ENCODE measurements at regions not wholly inside any gene's neighbourhood (a gene's known extent, or its start where the extent isn't known, plus 50 kb on each side); places are given as distances from the start of the nearest gene placed in this dataset.
"Not testable (repeated sequence)": the region's sequence is repeated elsewhere in the genome, so short reads cannot be mapped to it uniquely, and the experiment has no call there.

DNA sequence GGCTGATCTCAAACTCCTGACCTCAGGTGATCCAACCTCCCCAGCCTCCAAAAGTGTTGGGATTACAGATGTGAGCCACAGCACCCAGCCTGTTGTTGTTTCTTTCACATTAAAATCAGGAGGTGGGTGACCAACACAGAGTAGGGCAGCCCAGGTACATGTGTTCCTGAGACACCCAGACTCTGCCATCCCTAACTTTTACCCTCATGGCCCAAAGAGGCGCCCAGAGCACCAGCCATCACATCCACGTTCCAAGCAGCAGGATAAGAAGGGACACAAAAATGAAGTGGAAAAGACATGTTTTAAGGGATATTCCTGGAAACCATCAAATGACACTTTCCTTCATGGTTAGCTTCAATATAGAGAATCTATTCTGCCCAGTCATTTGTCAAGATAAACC lies 159.6 kb upstream of the KLF6 start:
- DNase-seq: no peak

DNA sequence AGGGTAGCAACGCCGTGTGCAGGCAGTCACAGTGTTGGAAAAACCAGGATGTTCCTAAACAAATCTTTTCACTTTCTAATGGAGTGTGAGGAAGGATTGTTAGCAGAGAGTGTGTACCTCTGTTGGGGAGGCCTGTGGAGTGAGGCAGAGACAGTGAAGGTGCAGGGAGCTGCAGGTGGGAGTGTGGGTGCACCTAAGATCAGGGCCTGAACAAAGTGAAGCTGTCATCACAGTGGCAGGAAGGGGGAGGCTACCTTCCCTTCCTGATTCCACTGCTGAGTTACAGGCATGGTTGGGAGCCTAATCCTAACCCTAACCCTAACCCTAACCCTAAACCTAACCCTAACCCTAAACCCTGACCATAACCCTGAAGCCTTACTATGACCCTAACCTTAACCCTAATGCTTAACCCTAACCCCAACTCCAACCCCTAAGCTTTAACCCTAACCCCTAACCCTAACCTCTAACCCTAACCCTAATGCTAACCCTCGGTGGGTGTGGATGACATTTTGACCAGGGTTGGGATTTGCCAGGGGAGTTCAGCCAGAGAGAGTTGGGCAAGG lies 158.8 kb upstream of the KLF6 start:
- peak in 1 of 5 experiments; percentile 53 for DNase-seq

DNA sequence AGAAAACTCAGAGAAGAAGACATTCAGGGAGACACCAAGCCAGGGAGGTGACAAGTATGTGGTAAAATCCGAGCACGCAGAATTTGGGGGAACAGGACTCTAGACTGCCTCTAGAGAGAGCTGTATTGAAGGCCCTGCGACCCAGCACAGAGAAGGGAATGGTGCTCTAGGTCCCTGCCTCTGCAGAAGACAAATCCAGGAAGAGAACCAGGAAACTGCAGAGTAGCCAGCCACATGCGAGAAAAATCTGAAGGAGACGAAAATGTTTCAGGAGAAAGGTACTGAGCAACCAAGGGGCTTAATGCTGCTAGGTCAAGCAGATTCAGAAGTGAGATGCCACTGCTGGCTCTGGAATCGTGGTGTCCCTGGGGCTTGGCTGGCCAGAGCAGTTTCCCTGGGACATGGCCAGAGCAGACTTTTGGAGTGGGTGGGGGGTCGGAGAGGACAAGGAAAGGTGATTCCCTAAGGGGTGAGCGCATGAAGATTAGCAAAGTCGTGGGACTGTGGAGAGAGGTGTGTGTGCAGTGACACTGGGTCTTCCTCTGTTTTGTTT lies 158.0 kb upstream of the KLF6 start:
- no peak for DNase-seq

GRCh38 chr10:3941676-3942075 lies 156.7 kb upstream of the KLF6 start:
- no peak for DNase-seq

DNA sequence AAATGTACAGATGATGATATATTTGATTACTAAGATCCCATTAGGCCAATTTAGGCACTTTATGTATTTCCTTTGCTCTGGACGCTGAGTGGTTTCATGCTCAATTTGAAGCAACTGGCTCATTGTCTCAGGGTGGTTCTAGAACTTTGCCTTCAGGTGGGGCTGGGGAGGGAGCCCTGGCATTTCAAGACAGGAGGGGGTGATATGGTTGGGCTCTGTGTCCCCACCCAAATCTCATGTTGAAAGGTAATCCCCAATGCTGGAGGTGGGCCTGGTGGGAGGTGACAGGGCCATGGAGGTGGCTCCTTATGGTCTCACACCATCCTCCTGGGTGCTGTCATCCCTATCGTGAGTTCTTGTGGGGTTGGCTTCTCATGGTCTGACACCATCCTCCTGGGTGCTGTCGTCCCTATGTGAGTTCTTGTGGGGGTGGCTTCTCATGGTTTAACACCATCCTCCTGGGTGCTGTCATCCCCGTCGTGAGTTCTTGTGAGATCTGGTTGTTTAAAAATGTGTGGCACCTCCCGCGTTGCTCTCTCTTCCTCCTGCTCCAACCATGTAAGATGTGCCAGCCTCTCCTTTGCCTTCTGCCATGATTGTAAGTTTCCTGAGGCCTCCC lies 151.5 kb upstream of the KLF6 start:
- DNase-seq: no peak

DNA sequence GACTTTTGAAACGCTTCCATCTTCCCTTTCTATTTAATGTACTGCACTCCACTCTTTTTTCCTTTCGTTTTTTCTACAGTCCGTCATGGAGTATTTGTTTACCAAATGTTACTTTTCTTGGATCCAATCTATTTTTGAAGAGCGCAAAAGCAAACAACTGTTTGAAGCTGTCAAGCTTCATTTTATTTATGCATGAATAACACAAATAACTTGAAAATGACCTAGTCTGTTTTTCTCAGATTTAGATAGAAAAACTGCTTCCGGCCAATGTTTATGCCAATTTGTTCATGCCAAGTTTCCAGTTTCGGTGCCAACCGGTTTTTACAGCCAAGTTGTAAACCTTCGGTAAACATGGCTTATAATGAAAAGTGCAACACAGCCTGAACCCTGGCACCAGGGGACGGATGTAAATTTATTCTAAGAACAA lies 150.9 kb upstream of the KLF6 start:
- no peak for DNase-seq

- DNase-seq: peak in 4 of 5 experiments; percentile 8 to 94 (median 63)
Observed at GRCh38 chr10:3935141-3935540, 150.1 kb upstream of the KLF6 start.

DNA sequence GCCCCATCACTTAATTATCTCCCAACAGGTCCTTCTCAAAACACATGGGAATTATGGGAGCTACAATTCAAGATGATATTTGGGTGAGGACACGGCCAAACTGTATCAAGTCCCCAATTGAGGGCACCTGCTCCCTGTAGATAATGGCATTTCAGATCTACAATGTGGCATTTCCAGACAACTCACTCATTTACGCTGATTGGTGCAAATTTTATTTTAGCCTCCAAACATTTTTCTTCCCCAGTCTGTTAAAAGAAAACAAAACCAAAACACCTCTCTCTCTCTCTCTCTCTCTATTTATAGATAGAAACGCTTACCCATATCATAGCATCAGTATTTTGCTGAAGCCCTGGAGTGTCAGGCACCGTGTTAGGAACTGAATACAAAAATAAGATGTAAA lies 148.7 kb upstream of the KLF6 start:
- DNase-seq: peak in 1 of 5 experiments; percentile 29

DNA sequence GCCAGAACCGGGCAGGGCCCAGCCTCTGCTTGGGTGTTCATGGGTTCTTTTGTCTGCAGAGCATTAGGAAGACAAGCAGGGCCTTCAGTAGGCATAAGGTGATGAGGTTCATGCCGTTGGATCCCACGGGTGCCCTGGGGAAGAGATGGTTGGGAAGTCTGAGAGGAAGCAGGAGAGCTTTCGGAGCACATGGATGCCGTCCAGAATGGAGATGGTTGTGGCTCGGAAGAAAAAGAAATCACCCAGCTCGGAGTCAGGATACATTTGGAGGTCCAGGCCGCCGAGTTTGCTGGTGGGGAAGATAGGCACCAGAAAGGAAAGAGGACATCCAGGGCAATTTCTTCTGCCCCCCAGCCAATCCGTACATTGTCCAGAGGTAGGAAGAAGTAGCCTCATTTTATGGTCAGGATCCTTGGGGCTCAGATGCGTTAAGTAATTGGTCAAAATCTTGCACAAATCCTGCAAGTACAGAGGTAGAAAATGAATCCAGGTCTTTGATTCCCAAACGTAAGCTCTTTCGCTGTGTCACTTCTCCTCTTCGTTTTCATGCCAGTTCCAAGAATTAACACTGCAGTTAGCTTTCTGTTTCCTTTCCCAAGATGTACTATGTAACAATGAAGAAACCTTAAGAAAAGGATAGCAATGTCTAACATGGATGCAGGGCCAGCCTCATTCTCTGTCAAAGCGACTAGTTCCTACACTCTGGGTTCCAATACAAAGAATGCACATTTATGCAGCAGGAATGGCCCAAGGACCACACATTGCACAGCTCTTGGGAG lies 147.8 kb upstream of the KLF6 start:
- peak in 1 of 5 experiments; percentile 29 for DNase-seq

DNA sequence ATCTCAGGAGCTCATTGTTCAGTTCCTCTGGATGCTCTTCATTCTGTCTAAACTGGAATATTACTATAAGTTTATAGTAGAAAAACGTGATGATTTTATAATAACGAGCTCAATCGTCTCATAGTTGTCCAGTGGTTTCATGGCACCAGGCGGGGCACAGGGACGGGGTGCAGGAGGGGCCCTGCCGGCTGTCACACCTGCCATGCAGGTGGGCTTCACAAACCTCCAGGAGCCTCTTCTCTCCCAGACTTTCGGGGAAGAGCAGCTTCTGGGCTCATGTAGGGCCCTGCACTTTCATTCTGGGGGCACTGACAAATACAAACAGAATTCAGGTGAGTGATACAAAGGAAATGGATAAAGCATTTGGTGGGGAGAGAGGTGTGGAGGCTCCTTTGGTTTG lies 146.9 kb upstream of the KLF6 start:
- no peak for DNase-seq

DNA sequence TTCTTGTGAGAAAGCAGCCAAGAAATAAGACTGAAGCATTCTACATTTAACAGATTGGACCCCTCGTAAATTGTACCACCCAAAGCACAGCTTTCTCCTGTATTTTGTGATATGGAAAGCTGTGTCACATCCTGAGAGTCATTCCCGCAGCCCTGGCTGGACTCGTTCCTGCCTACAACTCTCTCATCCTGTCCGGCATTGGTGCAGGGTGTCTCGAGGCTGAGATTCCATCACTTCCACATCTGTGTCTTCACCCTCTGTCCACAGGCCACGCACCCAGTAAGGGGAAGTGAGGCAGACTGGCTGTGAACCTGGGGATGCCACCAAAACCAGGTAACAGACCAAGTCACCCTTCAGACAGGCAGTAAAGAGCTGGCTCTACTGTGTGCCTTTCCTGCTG lies 146.2 kb upstream of the KLF6 start:
- no peak for DNase-seq

GRCh38 chr10:3928569-3928968 lies 143.6 kb upstream of the KLF6 start:
- DNase-seq: no peak

DNA sequence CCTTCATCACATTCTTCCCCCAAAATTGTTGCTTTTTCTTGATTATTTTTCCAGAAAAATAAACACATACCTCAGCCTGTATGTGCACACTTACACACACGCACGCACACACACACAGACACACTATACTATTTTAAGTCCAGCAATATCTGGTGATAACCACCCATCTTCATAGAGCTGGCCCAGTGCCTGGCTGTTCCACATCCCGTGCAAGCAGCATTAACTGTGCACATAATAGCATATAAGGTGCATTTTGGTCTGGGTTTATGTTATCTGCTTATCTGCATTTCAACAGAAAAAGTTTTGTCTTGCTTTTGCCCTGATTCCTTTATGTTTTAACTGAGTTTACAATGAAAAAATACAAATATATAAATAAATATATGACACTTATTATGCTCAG lies 143.1 kb upstream of the KLF6 start:
- DNase-seq: peak in 1 of 5 experiments; percentile 36

DNA sequence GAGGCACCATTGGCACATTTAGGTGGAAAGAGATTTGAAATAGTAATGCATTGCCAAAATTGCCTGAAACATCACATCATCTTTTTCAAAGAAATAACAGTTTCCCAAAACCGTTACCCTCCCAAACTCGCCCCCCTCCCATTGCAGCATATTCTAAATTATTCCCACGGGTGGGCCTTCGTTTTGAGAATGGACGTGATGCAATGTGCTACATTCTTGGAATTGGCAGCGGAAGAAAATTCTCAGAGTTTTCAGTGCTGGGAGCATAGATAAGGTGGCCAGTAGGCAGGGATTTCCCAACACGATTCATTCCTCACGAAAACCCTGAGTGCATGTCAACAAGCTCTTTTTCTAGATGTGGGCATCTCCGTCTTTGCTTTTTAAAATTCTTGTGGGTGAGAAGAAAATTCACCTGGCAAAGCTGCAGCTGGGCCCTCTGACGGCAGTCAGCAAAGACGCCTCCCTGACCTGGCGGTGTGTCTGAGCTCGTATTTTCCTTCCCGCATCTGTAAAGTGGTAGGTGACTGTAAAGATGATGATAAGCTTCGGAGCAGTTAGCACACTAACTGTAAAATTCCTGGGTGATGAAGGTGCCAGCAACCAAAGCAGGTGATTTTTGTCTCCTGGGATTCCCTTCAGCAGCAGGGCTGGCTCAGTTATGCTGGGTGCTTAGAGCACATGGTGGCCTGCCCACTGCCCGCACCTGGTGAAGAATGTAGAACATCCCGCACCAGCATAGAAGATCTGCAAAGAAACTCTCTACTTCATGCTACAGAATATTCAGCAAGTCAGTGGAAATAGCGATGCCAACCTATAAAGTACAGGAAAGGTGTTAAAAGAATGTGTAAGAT lies 141.9 kb upstream of the KLF6 start:
- DNase-seq: no peak

GRCh38 chr10:3926258-3926657 lies 141.2 kb upstream of the KLF6 start:
- DNase-seq: no peak

DNA sequence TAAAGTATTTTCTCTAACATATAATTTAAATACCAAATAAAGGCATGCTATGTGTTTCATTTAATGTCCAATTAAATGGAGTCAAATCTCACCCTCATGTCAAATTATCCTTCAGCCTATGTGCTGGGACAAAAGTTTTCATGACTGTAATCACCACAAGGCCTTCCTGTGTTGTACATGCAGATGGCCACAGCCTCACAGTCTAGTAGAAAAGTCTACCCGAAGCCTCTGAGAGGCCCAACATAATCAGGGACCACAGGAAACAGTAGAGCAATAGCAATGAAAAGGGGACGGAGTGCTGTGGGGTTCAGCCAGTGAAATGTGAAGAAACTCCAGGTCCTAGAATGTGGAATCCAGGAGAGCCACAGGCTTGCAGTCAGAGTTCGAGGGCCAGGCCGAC lies 140.2 kb upstream of the KLF6 start:
- DNase-seq: no peak

- no peak for DNase-seq
Observed at GRCh38 chr10:3924344-3924743, 139.3 kb upstream of the KLF6 start.

DNA sequence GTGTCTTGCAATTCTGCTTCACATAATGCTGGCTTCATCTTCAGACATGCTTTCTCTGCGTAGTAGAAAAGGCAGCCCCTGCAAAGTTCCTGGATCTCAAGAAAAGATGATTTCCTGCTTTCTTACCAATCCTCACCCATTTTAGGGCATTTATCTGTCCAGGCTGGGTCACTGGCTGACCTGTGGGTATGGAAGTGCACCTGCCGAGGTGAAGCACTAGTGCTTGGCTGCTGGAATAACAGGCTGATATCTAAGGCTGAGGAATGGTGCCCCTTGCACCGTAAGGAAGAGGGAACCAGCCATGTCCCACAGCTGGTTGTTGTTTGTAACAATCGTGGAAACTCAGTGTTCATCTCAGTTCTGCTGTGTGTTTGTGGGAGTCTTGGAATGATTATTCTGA lies 138.0 kb upstream of the KLF6 start:
- no peak for DNase-seq

GRCh38 chr10:3919709-3920308 lies 134.8 kb upstream of the KLF6 start:
- no peak for DNase-seq

DNA sequence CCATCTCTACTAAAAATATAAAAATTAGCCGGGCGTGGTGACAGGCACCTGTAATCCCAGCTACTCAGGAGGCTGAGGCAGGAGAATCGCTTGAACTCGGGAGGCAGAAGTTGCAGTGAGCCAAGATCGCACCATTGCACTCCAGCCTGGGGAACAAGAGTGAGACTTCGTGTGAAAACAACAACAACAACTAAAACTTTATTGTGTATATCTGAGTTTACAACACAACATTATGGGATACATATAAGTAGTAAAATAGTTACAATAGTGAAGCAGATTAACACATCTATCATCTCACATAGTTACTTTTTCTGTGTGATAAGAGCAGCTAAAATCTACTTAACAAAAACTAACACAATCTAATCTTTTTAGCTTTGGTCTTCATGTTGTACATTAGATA lies 132.4 kb upstream of the KLF6 start:
- DNase-seq: not testable (repeated sequence)

GRCh38 chr10:3914733-3915132 lies 129.7 kb upstream of the KLF6 start:
- DNase-seq: no peak

DNA sequence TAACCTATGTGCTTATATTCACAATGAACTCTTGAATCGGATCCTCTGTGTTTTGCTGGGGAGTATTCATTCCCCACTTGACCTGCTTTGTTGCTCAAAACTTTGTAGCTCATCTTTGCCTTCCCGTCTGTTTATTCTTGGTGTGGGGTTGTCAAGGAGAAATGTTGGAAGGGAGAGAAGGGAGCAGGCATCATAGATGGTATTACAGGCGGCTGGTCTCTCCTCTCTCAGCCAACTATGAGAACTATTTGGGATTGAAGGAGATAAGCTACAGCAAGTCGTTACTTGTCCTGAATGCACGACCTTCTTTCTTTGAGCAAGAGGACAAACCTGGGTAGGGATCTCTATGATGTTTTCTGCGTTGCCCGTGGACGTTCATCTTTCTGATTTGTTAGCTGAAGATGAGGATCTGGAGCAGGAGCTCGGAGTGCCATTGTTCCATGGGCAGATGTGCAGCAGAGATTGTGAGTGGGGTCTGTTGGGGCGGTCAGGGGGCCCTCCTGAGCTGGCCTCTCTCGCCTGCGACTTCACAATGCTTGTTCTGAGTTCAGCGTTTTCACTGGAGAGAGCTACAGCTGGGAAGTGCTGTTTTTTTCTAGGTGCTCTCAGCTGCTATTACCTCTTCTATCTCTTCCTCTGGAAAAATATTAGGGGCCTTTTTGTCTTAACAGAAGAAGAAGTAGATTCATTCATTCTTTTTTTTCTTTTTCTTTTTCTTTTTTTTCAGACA lies 126.9 kb upstream of the KLF6 start:
- DNase-seq: no peak

All from T-helper 2 cell (primary cell).